PFSK-1 (cell line): ENCODE measurements at regions not wholly inside any gene's neighbourhood (a gene's known extent, or its start where the extent isn't known, plus 50 kb on each side); places are given as distances from the start of the nearest gene placed in this dataset.

Source experiments
- FOXP2 ChIP-seq: optimal IDR thresholded peaks from 2 replicates; pipeline ENCODE3; 2011; ENCODE audit warnings: borderline replicate concordance, control low read depth, inconsistent platforms; ENCODE audit not compliant: insufficient read depth; ENCODE audit errors: extremely low read length, extremely low read depth
- POLR2AphosphoS5 ChIP-seq: IDR thresholded peaks from 2 replicates; pipeline ENCODE4 v1.6.1; 2012; ENCODE audit warnings: low read depth, mild to moderate bottlenecking, control low read depth, low read length, moderate library complexity
- SIN3A ChIP-seq: IDR thresholded peaks from 2 replicates; pipeline ENCODE4 v1.6.1; 2012; ENCODE audit warnings: mild to moderate bottlenecking, low read length, moderate library complexity, borderline replicate concordance; ENCODE audit not compliant: insufficient read depth
- TAF1 ChIP-seq: IDR thresholded peaks from 2 replicates; pipeline ENCODE4 v1.6.1; 2012; ENCODE audit warnings: low read length, control low read depth, borderline replicate concordance; ENCODE audit not compliant: insufficient read depth
- TF ChIP-seq, protein P1 (sequence below), 2 experiments: IDR thresholded peaks; 2 replicates each; pipeline versions ENCODE4 v1.6.1 to v1.8.0; 2011 to 2012; ENCODE audit warnings: low read depth in 2 of 2, low read length in 2 of 2, control low read depth in 1 of 2, inconsistent platforms in 1 of 2, mild to moderate bottlenecking in 1 of 2, moderate library complexity in 1 of 2; ENCODE audit not compliant: insufficient read depth in 1 of 2

DNA sequence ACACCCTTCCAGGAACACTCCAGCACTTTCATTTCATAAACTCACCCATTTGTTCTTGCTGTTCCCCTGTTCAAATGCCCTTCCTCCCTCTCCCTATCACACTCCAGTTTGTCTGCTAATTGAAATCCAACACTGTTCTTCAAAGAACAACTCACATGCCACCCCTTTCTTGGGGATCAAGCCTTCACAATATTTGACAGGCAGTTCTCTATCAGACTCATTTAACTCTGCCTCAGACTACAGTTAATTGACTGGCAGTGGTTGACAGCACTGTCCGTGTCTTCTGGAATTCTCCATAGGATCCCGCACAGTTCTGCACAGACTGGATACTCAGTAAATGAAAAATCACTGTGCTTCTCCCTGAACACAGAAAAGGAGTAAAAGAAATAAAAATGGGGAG is 87.8 kb downstream of the PMP22 start:
- TF ChIP-seq POLR2AphosphoS5 (no peak), FOXP2 (no peak), SIN3A (no peak), TAF1 (no peak)
- TF ChIP-seq, protein P1, sequence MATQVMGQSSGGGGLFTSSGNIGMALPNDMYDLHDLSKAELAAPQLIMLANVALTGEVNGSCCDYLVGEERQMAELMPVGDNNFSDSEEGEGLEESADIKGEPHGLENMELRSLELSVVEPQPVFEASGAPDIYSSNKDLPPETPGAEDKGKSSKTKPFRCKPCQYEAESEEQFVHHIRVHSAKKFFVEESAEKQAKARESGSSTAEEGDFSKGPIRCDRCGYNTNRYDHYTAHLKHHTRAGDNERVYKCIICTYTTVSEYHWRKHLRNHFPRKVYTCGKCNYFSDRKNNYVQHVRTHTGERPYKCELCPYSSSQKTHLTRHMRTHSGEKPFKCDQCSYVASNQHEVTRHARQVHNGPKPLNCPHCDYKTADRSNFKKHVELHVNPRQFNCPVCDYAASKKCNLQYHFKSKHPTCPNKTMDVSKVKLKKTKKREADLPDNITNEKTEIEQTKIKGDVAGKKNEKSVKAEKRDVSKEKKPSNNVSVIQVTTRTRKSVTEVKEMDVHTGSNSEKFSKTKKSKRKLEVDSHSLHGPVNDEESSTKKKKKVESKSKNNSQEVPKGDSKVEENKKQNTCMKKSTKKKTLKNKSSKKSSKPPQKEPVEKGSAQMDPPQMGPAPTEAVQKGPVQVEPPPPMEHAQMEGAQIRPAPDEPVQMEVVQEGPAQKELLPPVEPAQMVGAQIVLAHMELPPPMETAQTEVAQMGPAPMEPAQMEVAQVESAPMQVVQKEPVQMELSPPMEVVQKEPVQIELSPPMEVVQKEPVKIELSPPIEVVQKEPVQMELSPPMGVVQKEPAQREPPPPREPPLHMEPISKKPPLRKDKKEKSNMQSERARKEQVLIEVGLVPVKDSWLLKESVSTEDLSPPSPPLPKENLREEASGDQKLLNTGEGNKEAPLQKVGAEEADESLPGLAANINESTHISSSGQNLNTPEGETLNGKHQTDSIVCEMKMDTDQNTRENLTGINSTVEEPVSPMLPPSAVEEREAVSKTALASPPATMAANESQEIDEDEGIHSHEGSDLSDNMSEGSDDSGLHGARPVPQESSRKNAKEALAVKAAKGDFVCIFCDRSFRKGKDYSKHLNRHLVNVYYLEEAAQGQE (IDR thresholded peaks at IDR 0.05; ENCODE audit: insufficient read depth in 1 of 2, low read depth in 2 of 2, low read length in 2 of 2), result no peak

DNA sequence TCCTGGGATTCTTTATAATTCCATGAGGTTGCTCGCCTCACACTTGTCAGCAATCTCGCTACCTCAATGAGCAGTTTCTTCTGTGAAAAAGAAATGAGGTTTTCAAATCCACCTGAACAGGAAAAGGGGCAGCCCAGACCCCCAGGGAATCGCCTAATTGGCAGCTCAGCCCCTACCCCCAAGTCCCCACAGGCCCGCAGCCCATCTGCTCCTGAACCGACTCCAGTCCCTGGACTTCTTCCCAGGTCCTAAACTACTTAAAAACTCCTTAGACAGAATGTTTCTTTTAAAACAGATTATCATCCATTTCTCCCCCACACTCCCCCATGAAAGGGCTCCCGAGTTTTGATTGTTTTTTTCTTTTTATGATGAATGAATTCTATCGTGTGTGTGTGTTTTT is 89.8 kb downstream of the PMP22 start:
- TF ChIP-seq SIN3A (no peak), TAF1 (no peak), FOXP2 (no peak), POLR2AphosphoS5 (no peak)
- TF ChIP-seq, protein P1 (IDR thresholded peaks at IDR 0.05; ENCODE audit: insufficient read depth in 1 of 2, low read depth in 2 of 2, low read length in 2 of 2), result no peak

DNA sequence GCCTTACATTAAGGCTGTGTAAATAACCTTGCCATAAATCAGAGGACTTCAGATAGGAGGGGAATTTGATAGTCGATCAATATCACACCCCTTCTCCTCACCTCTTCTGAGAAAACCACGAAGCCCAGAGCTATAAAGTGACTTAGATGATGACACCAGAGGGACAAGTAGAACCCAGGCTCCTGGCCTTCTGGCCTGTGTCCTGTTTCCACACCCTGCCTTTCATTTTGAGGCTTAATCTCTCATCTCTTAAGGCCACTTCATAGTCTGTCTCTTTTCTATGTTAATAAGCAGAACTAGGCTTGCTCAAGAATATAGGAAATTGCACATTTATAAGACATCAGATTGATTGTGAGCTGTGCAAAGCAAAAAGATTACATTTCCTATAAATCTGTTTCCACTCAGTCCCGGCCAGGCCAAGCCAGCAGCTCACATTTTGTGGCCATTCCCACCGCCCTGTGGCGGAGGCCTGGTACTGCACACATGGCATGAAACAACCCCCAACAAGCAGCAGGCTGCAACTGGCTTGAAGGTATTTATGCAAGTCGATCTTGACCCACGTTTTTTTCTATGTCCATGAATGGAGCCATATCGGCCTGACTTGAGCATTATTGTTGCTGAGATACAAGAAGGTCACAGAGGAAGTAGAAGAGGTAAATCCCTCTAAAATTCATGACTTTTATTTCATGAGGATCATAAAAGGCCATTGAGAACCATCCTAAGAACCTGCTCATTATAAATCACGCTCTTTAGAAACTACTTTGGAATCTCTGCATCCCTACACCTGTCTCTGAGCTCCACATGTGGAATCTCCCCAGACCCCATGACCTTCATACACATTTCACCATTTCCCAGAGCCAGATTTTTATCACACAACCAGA is 93.7 kb downstream of the PMP22 start:
- no peak for TF ChIP-seq SIN3A

GRCh38 chr17:15169676-15170075 is 95.5 kb downstream of the PMP22 start:
- TF ChIP-seq, protein P1 (IDR thresholded peaks at IDR 0.05; ENCODE audit: insufficient read depth in 1 of 2, low read depth in 2 of 2, low read length in 2 of 2), result no peak
- TF ChIP-seq TAF1 (no peak), SIN3A (no peak), FOXP2 (no peak), POLR2AphosphoS5 (no peak)

GRCh38 chr17:15168379-15168778 is 96.7 kb downstream of the PMP22 start:
- no peak for TF ChIP-seq FOXP2
- TF ChIP-seq SIN3A, result no peak
- no peak for TF ChIP-seq TAF1
- TF ChIP-seq, protein P1 (IDR thresholded peaks at IDR 0.05; ENCODE audit: insufficient read depth in 1 of 2, low read depth in 2 of 2, low read length in 2 of 2), result no peak
- no peak for TF ChIP-seq POLR2AphosphoS5
